HG03097 (cell line): ENCODE measurements at regions not wholly inside any gene's neighbourhood (a gene's known extent, or its start where the extent isn't known, plus 50 kb on each side); places are given as distances from the start of the nearest gene placed in this dataset.

Source experiments
- ATAC-seq: cut with Tn5 transposase; IDR thresholded peaks from one replicate; pipeline ENCODE4 v1.9.1; 2021; ENCODE audit not compliant: unreplicated experiment, low FRiP score

DNA sequence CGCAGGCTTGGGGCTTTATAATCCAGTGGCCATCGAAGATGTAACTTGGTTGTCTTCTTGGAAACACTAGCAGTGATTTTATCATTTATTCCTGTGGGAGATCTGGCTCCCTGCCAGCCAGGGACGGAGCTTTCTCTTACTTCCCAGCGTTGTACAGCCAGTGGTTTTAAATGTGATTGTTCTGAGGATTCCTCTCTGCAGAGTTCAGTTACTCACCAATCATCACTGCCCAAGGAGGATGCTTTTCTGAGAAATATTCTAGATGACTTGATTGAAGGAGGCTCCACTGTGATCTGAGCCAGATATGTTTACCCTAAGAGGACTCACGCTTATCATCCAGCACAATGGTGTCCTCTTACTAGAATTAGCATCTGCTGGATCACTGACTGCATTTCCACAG, 744.3 kb downstream of the RNF144A start:
- ATAC-seq = no peak

DNA sequence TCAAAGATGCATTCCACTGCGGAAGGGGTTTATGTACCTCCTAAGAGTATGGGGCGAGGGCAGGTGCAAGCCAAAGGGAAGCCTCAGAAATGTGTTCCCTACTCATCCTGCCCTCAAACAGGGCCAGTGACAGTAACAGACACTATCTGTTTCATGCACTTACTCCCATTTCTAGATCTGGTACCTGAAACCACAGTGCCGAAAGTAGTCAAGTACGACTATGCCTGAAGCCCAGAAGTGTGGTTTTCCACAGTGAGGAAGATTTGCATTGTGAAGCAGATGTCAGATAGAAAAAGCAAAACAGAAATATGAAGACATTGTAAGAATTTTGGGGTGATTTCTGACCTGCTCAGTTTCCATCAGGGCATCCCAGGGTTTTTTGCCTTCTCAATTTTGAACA, 748.7 kb downstream of the RNF144A start:
- ATAC-seq = no peak

DNA sequence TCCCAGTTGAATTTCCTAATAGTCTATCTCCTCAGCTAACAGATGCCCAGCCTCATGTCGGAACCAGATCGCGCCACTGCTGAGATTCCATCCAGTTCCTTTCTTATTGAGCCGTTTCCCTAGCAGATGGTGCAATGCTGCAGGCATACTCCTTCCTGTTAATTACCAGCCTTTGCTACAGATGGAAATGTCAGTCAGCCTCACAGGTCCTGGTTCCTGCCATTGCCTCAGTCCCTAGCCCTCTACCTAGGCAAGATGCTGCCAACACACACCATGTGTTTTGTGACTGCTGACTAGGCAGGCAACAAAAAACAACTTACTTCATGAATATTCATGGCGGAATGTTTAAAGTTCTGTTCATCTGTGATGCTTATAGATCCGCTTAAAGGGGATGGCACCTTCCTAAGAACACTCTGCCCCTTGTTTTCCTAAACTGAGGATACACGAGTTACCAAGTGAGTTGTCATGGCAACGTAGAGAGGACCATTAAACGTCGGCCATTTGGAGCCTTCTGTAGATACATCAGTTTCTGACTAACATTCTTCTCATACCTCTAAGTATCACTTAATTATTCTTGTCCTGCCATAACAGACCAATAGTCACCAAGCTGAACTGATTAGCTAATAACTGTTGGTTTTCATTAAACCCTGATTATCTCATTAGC, 749.5 kb downstream of the RNF144A start:
- ATAC-seq = no peak

DNA sequence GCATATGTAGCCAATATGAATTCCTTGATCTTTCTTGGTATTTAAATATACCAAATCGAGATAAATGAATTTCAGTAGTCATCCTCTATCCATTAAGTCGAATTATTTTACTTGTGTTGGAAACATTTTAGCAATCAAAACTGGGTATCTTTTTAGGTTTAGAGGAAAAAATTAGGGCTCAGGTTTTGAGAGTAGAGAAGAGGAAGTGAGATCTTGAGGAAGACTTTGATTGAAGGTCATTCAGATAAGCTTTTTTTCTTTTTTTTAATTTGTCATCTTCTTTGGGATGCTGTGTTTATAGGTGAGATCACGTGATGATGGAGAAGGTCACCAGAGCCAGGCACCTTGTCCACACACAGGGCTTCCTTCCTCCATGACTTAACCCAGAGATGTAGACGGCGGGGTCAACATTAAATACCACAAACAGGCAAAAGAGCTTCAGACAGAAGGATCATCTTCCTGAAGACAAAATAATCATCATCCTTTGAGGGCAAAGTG, 750.1 kb downstream of the RNF144A start:
- no peak for ATAC-seq

DNA sequence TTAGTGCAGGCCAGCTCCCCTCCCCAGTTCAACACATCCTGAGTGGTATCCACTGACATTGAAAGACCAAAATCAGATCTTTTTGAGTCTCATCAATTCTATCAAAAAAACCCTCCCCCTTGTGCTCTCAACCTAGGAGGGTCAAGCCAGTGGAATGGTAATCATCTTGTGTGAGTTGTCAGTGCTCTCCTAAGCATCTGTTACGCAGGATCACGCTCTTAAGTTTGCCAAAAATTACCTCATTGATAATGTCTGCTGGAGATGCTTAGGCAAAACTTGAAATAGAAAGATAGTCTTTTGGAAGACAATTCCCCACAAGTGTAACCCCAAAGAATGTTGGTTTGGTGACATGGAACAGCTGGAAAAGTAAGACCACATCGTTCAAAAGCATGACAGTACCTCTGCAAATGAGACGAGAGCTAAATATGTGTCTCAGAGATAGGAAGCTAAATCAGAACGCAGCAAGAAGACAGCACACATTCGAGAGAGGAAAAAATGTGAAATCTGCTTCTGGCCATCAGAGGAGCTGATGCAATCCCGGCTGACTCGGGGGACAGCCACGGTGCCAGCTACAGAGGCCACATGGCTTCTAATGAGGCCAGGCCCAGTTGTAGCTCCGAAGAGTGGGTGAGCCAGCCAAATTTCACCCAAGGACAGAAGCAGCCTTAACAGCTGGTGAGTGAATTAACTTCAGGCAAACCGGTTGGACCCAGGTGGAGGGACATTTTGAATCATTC, 753.9 kb downstream of the RNF144A start:
- ATAC-seq = no peak

DNA sequence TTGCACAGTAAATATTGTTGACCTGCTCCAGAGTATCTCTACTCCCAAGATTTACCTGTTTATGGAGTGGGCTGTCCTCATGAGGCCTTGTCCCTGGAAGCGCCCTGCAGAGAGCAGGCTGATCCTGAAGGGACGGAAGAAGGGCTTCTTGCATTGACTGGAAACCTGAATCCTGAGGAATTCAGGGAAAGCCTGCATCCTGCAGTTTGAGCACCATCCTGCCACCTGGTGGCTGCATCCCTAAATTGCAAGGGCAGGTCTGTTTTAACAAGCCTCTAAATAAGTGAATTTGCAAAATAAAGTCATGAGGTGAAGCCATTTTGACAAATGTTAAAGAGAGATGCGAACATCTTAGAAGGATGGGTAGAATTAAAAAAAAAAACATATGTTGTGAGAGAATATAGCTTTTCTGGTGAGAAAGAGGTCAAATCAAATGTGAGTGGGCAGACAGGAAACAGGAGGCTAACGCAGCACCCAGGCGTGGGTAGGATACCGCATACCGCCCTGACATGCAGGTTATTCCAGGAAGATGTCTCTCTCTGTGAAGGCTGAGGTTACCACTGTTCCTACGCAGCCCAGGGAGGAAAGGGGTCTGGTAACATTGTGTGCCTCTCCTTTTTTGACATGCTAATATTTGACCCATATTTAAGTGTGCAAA, 754.9 kb downstream of the RNF144A start:
- ATAC-seq = no peak

DNA sequence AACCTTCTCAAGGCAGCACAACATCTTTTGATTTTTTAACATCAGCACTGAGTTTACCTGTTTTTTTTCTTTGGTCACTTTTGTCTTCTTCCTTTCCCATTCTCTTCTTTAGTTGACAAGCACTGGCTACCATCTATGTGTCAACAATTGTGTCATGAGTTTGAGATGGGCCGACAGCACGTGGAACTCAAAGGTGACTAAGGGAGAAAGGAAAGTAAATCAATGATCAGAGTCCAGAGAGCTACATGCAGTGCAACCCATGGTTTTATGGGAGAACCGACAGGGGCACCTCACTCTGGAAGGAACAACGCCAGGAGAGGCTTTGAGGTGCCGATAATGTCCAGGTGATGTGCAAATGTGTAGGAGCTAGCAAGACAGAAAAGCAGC, 755.5 kb downstream of the RNF144A start:
- no peak for ATAC-seq

DNA sequence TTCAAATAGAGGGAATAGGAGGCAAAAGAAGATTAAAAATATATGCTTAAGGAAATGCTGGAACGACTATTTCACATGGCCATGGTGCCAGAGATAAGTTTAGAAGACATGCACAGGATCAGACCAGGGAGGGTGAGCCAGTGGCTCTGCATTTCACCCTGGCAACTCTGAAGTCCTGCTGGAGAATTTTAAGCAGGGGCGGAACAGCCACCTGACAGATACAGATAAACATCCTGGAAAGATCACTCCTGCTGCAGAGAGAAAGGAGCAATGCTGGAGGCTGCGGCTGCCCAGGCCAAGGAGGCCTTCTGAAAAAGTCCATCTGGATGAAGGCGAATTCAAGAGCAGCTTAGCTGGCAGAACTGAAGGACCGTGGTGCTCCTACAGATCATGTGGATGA, 755.9 kb downstream of the RNF144A start:
- ATAC-seq = no peak

DNA sequence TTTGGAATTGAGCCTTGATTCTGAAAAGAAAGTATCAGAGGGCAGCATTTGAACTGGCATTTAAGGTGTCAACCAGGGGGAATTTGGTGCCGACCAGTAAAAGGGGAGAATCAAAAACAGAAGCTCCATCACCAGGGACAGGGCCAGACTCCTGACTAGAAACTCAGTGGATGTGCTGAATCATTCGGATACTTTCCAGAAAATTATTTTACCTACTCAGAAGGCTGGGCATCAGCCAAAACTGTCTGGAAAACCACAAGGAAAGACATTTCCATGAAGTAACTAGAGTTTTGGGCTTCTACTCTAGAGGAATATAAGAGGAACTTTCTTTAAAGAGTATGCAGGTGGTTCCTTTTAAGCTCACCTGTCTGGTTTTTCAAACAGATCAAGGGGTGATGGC, 756.6 kb downstream of the RNF144A start:
- no peak for ATAC-seq

DNA sequence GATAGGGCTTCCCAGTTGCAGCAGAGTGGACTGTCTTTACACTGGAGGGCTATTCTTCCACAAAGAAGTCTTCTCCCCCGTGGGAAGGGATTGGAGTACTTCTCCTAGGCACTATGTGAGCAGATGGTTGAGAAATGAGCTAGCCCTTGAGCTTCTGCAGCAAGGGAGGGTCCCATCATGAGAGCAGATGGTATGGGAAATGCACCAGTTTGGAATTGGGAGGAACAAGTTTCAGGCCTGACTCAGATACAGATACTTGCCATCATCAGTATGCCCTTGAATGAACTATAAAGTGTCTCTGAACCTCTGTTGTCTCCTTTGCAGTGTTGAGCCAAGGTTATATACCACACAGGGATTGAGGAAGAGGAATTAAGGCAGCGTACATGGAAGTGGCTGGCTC, 757.4 kb downstream of the RNF144A start:
- no peak for ATAC-seq

DNA sequence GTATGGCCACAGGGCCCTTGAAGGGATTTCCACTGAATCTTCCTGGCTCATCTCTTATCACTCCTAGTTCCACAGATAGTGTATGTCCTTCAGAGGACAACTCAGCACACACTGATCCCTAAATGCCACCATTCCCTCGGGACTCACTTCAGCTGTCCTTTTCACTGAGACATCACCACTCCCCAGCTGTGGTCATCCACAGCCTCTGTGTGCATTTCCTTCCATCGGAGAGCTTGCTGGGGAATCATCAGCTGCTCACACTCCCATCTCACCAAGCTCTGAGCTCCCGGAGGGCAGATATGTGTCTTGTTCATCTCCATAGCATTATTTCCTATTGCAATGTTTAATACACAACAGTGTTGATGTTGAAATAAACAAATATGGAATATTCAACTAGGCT, 759.5 kb downstream of the RNF144A start:
- no peak for ATAC-seq

DNA sequence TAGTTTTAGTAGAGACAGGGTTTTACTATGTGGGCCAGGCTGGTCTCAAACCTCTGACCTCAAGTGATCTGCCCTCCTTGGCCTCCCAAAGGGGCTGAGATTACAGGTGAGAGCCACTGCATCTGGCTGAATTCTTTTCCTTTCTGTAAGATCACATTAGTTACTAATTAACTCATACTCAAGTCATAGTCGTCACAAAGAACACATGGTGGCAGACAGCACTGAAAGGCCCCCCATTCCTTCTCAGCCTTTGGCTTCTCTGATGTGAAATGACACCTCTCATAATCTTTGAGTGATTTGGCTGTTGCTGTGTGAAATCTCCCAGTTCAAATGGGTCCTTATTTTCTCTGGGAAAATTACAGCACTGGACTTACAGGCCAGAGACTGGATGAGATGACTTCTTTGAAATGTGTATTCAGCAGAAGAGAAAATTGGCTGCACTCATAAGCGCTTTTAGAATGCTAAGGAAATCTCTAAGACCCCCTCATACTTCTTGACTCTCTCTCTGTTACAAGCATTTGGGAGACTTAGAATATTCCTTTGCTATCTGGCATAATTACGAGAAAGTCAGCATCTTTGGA, 764.8 kb downstream of the RNF144A start:
- ATAC-seq = no peak

DNA sequence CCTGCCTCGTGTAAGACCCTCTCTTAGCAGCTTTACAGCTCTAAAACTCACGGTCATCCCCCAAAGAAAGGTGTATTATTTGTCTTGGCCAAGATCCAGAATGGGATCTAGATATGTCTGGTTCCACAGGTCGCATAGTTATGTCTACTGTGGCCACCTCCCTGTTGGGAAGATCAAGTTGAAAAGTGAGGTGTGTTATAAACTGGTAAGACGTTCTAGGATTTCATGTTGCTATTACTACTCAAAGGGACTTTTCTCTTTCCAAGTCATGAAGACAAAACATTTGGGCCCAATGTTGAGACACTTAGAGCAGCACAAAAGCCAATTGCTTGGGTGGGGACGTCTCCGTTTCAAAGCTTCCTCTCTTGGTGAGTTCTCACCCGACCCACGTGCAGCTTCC, 766.0 kb downstream of the RNF144A start:
- no peak for ATAC-seq

DNA sequence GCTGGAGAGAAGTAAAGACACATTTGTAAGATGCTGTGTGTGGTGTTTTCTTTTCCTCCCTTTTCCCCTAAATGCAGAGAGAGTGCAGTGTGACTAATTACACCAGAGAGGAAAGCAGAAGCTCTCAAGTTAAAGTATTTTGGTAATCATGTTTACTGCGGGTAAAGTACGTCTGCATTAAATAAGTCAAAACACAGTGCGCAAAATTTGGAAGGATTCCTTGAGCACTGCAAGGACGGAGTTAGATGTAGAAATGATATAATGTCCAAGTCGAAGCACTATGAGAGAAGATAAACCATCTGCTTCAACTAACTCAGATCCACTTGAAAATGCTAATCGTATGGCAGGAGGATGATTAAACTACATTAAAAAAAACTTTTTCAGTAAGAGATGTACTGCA, 766.5 kb downstream of the RNF144A start:
- no peak for ATAC-seq

DNA sequence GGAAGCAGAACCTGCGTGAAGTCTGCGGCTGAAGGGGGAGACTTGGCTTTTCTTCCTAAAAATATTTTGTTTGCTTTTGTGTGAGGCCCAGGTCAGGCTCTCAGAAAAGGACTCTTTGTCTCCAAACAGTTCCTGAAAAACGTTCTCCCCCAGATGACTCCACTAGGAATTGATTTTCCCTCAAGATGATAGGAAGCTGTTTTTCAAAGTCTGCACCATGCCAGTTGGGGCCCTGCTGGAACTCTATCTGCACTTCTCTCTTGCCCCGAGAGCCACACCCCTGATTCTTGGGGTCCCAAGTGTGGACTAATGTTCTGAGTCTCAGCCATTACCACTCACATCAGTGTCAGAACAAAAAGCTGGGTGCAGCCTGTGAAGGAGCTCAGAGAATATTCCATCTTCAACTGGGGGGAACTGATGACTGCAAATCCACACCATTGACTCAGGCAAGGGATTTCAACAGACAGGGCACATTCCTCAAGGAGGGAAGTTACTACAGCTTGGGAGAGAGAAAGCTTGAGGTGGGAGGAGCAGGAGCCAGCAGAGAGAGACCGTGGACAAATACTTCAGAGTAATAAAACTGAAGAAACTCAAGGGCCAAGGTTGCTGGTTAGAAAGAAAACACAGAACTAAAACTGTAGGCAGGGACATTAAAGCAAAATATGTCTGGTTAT, 768.3 kb downstream of the RNF144A start:
- ATAC-seq = no peak

DNA sequence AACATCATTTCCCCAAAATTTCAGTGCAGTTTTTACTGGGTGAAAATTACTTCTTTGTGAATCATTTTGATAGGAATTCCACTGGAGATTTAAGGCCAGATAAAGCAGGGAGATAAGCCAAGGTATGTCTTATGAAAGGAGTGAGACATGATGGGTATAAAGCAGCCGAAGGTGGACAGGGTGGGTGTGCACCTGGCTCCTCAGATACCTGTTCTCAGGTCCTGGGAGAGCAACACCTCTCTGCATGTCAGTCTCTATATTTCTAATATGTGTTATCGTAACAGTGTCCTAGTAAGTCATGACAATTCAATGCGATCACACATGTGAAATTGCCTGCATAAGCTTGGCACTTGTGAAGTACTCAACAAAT, 768.8 kb downstream of the RNF144A start:
- no peak for ATAC-seq

DNA sequence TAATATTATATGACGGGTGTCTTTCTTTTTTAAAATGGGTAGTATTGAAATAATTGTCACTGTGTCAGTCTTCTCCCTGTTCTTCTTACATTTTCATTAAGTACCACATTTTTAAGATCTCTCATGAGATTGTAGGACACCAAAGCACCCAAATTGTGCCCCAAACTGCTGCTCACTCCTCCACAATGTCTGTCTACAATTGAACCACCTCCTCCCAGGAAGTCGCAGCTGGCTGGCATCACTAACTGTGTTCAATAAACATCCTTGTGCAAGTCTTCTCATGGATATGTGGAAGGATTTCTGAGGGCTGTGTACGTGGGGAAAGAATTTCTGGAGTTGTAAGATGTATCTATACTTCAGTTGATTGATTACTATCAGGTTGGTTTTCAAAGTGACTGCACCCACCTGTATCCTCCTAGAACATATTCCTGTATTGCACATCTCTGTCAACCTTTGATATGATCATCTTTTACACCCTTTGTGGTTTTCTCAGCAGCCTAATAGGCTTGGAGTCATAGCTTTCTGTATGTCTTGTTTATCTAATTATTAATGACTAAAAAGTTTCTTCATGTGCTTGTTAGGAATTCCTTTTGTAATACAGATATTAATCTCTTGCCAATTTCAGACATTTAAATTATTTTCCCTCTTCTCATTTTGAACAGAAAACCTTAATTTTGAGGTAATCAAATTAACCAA, 774.9 kb downstream of the RNF144A start:
- ATAC-seq = no peak

DNA sequence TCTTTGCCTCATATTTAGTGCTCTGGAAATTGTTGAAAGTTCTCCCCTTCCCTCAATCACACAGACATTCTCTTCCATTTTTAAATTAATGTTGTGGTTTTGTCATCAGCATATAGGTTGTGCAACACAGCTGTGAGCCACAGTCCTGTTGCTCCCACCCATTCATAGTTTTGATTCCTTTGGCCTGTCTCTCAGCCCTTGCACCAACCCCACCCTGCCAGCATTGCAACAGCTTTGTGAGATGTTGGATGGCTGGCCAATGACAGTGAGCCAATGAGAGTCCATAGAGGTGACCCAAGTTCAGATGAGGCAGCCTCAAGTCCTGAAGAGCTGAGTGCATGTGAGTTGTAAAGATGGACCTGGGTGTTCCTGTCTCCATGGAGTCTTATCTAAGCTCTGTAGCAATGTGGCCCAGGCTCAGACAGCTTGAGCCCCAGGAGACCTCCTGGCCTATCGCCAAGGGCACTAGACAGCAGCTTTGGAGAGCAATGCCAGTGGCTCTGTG, 775.5 kb downstream of the RNF144A start:
- no peak for ATAC-seq

DNA sequence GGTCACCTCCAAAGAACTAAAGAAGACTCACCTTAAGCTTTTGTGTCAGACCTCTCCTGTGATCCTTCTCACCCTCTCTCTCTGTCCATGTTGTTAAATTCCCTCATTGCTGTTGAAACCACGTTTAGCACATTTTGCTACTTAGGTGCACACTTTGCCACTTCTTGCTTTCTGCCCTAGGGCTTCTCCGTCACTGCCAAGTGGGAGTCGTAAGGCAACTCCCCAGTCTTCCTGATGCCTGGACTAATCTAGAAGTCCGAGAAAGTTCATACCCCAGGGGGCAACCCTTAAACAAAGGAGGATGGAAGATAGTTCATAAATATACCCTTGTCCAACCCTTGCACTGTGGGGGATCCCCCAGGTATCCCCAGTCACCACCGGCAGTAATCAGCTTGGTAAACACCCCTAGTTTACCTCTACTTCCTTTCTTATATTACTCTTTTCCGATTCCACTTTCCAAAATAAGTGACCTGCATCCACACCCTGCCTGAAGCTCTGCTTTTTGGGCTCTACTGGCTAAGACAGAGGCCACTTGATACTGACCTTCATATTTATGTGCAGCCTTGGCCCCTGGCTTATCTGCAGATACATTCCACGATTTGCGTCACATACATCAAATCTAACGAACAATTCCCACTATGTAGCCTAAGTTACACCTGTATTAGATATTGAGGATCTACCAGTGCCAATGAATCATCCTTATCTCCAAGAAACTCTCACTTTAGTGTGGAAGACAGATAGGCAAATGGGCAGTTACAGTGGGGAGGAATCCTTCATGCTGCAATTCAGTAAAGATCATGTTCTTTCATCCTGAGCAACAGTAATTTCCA, 776.2 kb downstream of the RNF144A start:
- no peak for ATAC-seq
